Adrenal gland (tissue), 9 donors: ENCODE measurements at regions not wholly inside any gene's neighbourhood (a gene's known extent, or its start where the extent isn't known, plus 50 kb on each side); places are given as distances from the start of the nearest gene placed in this dataset.

ENCODE experiments used
- DNase-seq, 7 donors: peaks; one replicate each; pipeline ENCODE4 v3.0.0-alpha.2; 2019 to 2020
- H3K27ac ChIP-seq, 5 donors: fragments of 200-600 bp; sonication (generic) in 4 of 5; 1 replicate in 3 of 5; 2 replicates in 2 of 5; pipeline versions ENCODE4 v1.5.1 to v1.8.0; 2016 to 2020; ENCODE audit warnings: mild to moderate bottlenecking in 1 of 5
- H3K27me3 ChIP-seq: fragments of 200-600 bp; 2 replicates; pipeline ENCODE4 v1.8.0; 2021
- H3K36me3 ChIP-seq, 2 donors: fragments of 200-600 bp; replicated peaks in 1 of 2; 1 replicate in 1 of 2; 2 replicates in 1 of 2; pipeline versions ENCODE4 v1.5.1 to v1.8.0; 2018 to 2022
- H3K4me1 ChIP-seq, 2 donors: fragments of 200-600 bp; replicated peaks in 1 of 2; 1 replicate in 1 of 2; 2 replicates in 1 of 2; pipeline versions ENCODE4 v1.5.1 to v1.8.0; 2018 to 2021
- H3K4me3 ChIP-seq, 4 donors: fragments of 200-600 bp; sonication (generic) in 3 of 4; one replicate each; pipeline ENCODE4 v1.5.1; 2016 to 2018
- H3K9me3 ChIP-seq, 3 donors: fragments of 200-600 bp; sonication (generic) in 1 of 3; replicated peaks in 1 of 3; 1 replicate in 2 of 3; 2 replicates in 1 of 3; pipeline versions ENCODE4 v1.5.1 to v1.8.0; 2016 to 2021
- CTCF ChIP-seq, 6 experiments: fragments of 450-650 bp in 4 of 6; fragments of 200-600 bp in 2 of 6; sonication (generic) in 1 of 6; IDR thresholded peaks; 1 replicate in 5 of 6; 2 replicates in 1 of 6; pipeline versions ENCODE4 v1.5.1 to v1.8.0; 2016 to 2021; ENCODE audit warnings: antibody characterized with exemption in 6 of 6, mild to moderate bottlenecking in 2 of 6, moderate library complexity in 1 of 6
- POLR2A ChIP-seq, 2 donors: fragments of 450-650 bp; IDR thresholded peaks; one replicate each; pipeline ENCODE4 v1.6.1; 2017; ENCODE audit warnings: antibody characterized with exemption in 2 of 2, mild to moderate bottlenecking in 2 of 2, moderate library complexity in 1 of 2
- WGBS, 4 donors: extraction: QIAGEN DNeasy Blood & Tissue Kit in 2 of 4; methylation state at CpG; one replicate each; pipeline versions ENCODE4 v1.1.5 to v1.1.7; 2013 to 2017; 5-methylcytosine and 5-hydroxymethylcytosine counted together
- intact Hi-C, 2 donors: fragments of 100-400 bp; cut with DNase I; formaldehyde crosslinking; loops; one replicate each; pipeline versions ENCODE4 v1.14.1 to v1.15.0; 2022 to 2023
- donor health status: healthy with polysubstance abuse.
- donor health status: Bipolar disorder and iron deficiency.
- donor health status: DM: yes; HTN: yes; CAD: no.
- donor health status: DM: no; HTN: no; CAD: no.
- donor health status: DM: no; HTN: no; CAD: no.

GRCh38 chr1:221923929-221924598 is 182.2 kb upstream of the DUSP10 start:
- 69 to 79% (median 76%) methylated on average over 8 of the region's 8 CpGs for WGBS, 4 donors
- Histone ChIP-seq H3K9me3 (no peaks in the 10 kb centered on the region), H3K27me3 (no peaks in the 10 kb centered on the region), H3K36me3 (no peaks in the 10 kb centered on the region), H3K27ac (no peak overlapping the region), H3K4me1 (no peaks in the 10 kb centered on the region), H3K4me3 (no peak overlapping the region)
- TF ChIP-seq POLR2A (IDR thresholded peaks at IDR 0.05) (no peak), CTCF (IDR thresholded peaks at IDR 0.05) (no peak)
- intact Hi-C loops = no loop called here
- DNase-seq = no peak

GRCh38 chr1:221921936-221922335 is 180.0 kb upstream of the DUSP10 start:
- Histone ChIP-seq H3K4me1 (no peaks in the 10 kb centered on the region), H3K9me3 (no peaks in the 10 kb centered on the region), H3K27ac (no peak overlapping the region), H3K27me3 (no peaks in the 10 kb centered on the region), H3K4me3 (no peak overlapping the region), H3K36me3 (no peaks in the 10 kb centered on the region)
- WGBS, 4 donors = 81 to 93% (median 88%) methylated on average over 2 of the region's 2 CpGs
- no peak for DNase-seq
- TF ChIP-seq POLR2A (IDR thresholded peaks at IDR 0.05) = no peak
- no peak for TF ChIP-seq CTCF (IDR thresholded peaks at IDR 0.05)
- intact Hi-C loops = no loop called here

- H3K4me3 ChIP-seq = no peak overlapping the region
- intact Hi-C loops = no loop called here
- no peaks in the 10 kb centered on the region for H3K9me3 ChIP-seq
- H3K27me3 ChIP-seq = no peaks in the 10 kb centered on the region
- 76 to 89% (median 84%) methylated on average over 2 of the region's 2 CpGs for WGBS, 4 donors
- DNase-seq = no peak
- H3K4me1 ChIP-seq = no peaks in the 10 kb centered on the region
- no peaks in the 10 kb centered on the region for H3K36me3 ChIP-seq
- no peak overlapping the region for H3K27ac ChIP-seq
- TF ChIP-seq POLR2A (IDR thresholded peaks at IDR 0.05) (no peak), CTCF (IDR thresholded peaks at IDR 0.05) (no peak)
Measured at GRCh38 chr1:221919743-221920142, 177.9 kb upstream of the DUSP10 start.

GRCh38 chr1:221919341-221919740 is 177.5 kb upstream of the DUSP10 start:
- DNase-seq = no peak
- H3K27me3 ChIP-seq = no peaks in the 10 kb centered on the region
- H3K36me3 ChIP-seq = no peaks in the 10 kb centered on the region
- no peak overlapping the region for H3K27ac ChIP-seq
- no peak overlapping the region for H3K4me3 ChIP-seq
- 60 to 71% (median 63%) methylated on average over 1 of the region's 1 CpG for WGBS, 4 donors
- intact Hi-C loops = no loop called here
- TF ChIP-seq CTCF (IDR thresholded peaks at IDR 0.05) = no peak
- no peak for TF ChIP-seq POLR2A (IDR thresholded peaks at IDR 0.05)
- no peaks in the 10 kb centered on the region for H3K4me1 ChIP-seq
- no peaks in the 10 kb centered on the region for H3K9me3 ChIP-seq
